Adrenal gland (tissue), 9 donors: ENCODE measurements at regions not wholly inside any gene's neighbourhood (a gene's known extent, or its start where the extent isn't known, plus 50 kb on each side); places are given as distances from the start of the nearest gene placed in this dataset.

Experiments
- DNase-seq, 7 donors: peaks; one replicate each; pipeline ENCODE4 v3.0.0-alpha.2; 2019 to 2020
- H3K27ac ChIP-seq, 5 donors: fragments of 200-600 bp; sonication (generic) in 4 of 5; 1 replicate in 3 of 5; 2 replicates in 2 of 5; pipeline versions ENCODE4 v1.5.1 to v1.8.0; 2016 to 2020; ENCODE audit warnings: mild to moderate bottlenecking in 1 of 5
- H3K27me3 ChIP-seq: fragments of 200-600 bp; 2 replicates; pipeline ENCODE4 v1.8.0; 2021
- H3K36me3 ChIP-seq, 2 donors: fragments of 200-600 bp; replicated peaks in 1 of 2; 1 replicate in 1 of 2; 2 replicates in 1 of 2; pipeline versions ENCODE4 v1.5.1 to v1.8.0; 2018 to 2022
- H3K4me1 ChIP-seq, 2 donors: fragments of 200-600 bp; replicated peaks in 1 of 2; 1 replicate in 1 of 2; 2 replicates in 1 of 2; pipeline versions ENCODE4 v1.5.1 to v1.8.0; 2018 to 2021
- H3K4me3 ChIP-seq, 4 donors: fragments of 200-600 bp; sonication (generic) in 3 of 4; one replicate each; pipeline ENCODE4 v1.5.1; 2016 to 2018
- H3K9me3 ChIP-seq, 3 donors: fragments of 200-600 bp; sonication (generic) in 1 of 3; replicated peaks in 1 of 3; 1 replicate in 2 of 3; 2 replicates in 1 of 3; pipeline versions ENCODE4 v1.5.1 to v1.8.0; 2016 to 2021
- CTCF ChIP-seq, 6 experiments: fragments of 450-650 bp in 4 of 6; fragments of 200-600 bp in 2 of 6; sonication (generic) in 1 of 6; IDR thresholded peaks; 1 replicate in 5 of 6; 2 replicates in 1 of 6; pipeline versions ENCODE4 v1.5.1 to v1.8.0; 2016 to 2021; ENCODE audit warnings: antibody characterized with exemption in 6 of 6, mild to moderate bottlenecking in 2 of 6, moderate library complexity in 1 of 6
- POLR2A ChIP-seq, 2 donors: fragments of 450-650 bp; IDR thresholded peaks; one replicate each; pipeline ENCODE4 v1.6.1; 2017; ENCODE audit warnings: antibody characterized with exemption in 2 of 2, mild to moderate bottlenecking in 2 of 2, moderate library complexity in 1 of 2
- WGBS, 4 donors: extraction: QIAGEN DNeasy Blood & Tissue Kit in 2 of 4; methylation state at CpG; one replicate each; pipeline versions ENCODE4 v1.1.5 to v1.1.7; 2013 to 2017; 5-methylcytosine and 5-hydroxymethylcytosine counted together
- intact Hi-C, 2 donors: fragments of 100-400 bp; cut with DNase I; formaldehyde crosslinking; loops; one replicate each; pipeline versions ENCODE4 v1.14.1 to v1.15.0; 2022 to 2023
- donor health status: healthy with polysubstance abuse.
- donor health status: Bipolar disorder and iron deficiency.
- donor health status: DM: yes; HTN: yes; CAD: no.
- donor health status: DM: no; HTN: no; CAD: no.
- donor health status: DM: no; HTN: no; CAD: no.

GRCh38 chr15:69548395-69549180 is 96.0 kb downstream of the RPLP1 start:
- intact Hi-C loops: no loop called here
- no peaks in the 10 kb centered on the region for H3K4me1 ChIP-seq
- H3K27ac ChIP-seq: no peak overlapping the region
- WGBS, 4 donors: 66 to 83% (median 77%) methylated on average over 23 to 24 of the region's 24 CpGs
- no peak for DNase-seq
- no peak overlapping the region for H3K4me3 ChIP-seq
- TF ChIP-seq CTCF (IDR thresholded peaks at IDR 0.05): no peak
- TF ChIP-seq POLR2A (IDR thresholded peaks at IDR 0.05): no peak
- H3K27me3 ChIP-seq: peaks cover 4% of the 10 kb centered on the region
- H3K36me3 ChIP-seq: no peaks in the 10 kb centered on the region
- H3K9me3 ChIP-seq: no peaks in the 10 kb centered on the region

- Histone ChIP-seq H3K4me1 (no peaks in the 10 kb centered on the region), H3K36me3 (no peaks in the 10 kb centered on the region), H3K27me3 (peaks cover 4% of the 10 kb centered on the region), H3K27ac (no peak overlapping the region), H3K4me3 (no peak overlapping the region), H3K9me3 (no peaks in the 10 kb centered on the region)
- intact Hi-C loops: no loop called here
- TF ChIP-seq POLR2A (IDR thresholded peaks at IDR 0.05) (no peak), CTCF (IDR thresholded peaks at IDR 0.05) (no peak)
- DNase-seq: no peak
- 75 to 82% (median 78%) methylated on average over 5 of the region's 5 CpGs for WGBS, 4 donors
Measured at GRCh38 chr15:69551391-69552056, 98.9 kb downstream of the RPLP1 start.

GRCh38 chr15:69552057-69552815 is 99.6 kb downstream of the RPLP1 start:
- Histone ChIP-seq H3K36me3 (no peaks in the 10 kb centered on the region), H3K4me1 (no peaks in the 10 kb centered on the region), H3K27ac (no peak overlapping the region), H3K9me3 (no peaks in the 10 kb centered on the region), H3K27me3 (peaks cover 4% of the 10 kb centered on the region), H3K4me3 (no peak overlapping the region)
- no peak for DNase-seq
- TF ChIP-seq POLR2A (IDR thresholded peaks at IDR 0.05) (no peak), CTCF (IDR thresholded peaks at IDR 0.05) (no peak)
- WGBS, 4 donors: 85 to 96% (median 93%) methylated on average over 10 of the region's 10 CpGs
- intact Hi-C loops: no loop called here

GRCh38 chr15:69553686-69554085 is 101.1 kb downstream of the RPLP1 start:
- H3K4me1 ChIP-seq: no peaks in the 10 kb centered on the region
- TF ChIP-seq CTCF (IDR thresholded peaks at IDR 0.05) (no peak), POLR2A (IDR thresholded peaks at IDR 0.05) (no peak)
- H3K27me3 ChIP-seq: no peaks in the 10 kb centered on the region
- no peak for DNase-seq
- intact Hi-C loops: no loop called here
- no peaks in the 10 kb centered on the region for H3K9me3 ChIP-seq
- 85 to 88% (median 87%) methylated on average over 4 of the region's 4 CpGs for WGBS, 4 donors
- H3K27ac ChIP-seq: no peak overlapping the region
- no peaks in the 10 kb centered on the region for H3K36me3 ChIP-seq
- no peak overlapping the region for H3K4me3 ChIP-seq
